ENCODE measurements at regions not wholly inside any gene's neighbourhood (a gene's known extent, or its start where the extent isn't known, plus 50 kb on each side); places are given as distances from the start of the nearest gene placed in this dataset.

DNA sequence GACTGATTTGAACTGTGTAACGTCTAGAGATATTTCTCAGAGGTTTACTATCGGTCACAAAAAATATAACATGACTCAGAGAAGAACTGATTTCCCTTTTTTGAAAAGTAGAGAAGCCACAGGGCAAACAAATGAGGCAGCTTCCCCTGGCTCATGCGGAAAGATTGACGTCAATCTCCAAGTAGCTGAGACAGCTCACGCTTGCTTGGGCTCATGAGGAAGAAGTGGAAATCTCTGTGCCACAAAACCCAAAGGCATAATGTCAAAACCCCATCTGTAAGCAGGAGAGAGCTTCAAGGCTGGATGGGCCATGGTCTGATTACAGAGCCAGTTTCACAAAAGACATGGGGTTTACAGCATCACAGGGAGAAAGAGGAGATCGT is 188.1 kb downstream of the ARL4C start:
- Histone ChIP-seq H3K27me3 (ENCODE audit: insufficient read depth, low read length) (no peaks in the 10 kb centered on the region), H3K4me1 (ENCODE audit: insufficient read depth, low read length, severe bottlenecking) (peaks cover 30% of the 10 kb centered on the region), H3K9me2 (ENCODE audit: low read depth, low read length) (no peaks in the 10 kb centered on the region), H3K4me2 (ENCODE audit: low read length) (no peak overlapping the region), H3K36me3 (ENCODE audit: insufficient read depth, low read length) (no peaks in the 10 kb centered on the region), H4K20me1 (ENCODE audit: insufficient read depth, low read length) (no peaks in the 10 kb centered on the region), H3K9me3 (ENCODE audit: low read length) (no peaks in the 10 kb centered on the region), H3K79me2 (ENCODE audit: insufficient read depth, low read length) (no peaks in the 10 kb centered on the region), H3K4me3 (ENCODE audit: low read depth, low read length, poor library complexity, severe bottlenecking) (no peak overlapping the region), H3K27ac (ENCODE audit: low read depth, low read length, poor library complexity, severe bottlenecking) (peak overlapping the region; percentile 77), H3F3A (ENCODE audit: insufficient read depth, low read length) (no peaks in the 10 kb centered on the region), H2AFZ (ENCODE audit: low read length) (no peak overlapping the region), H3K9ac (ENCODE audit: low read length) (no peak overlapping the region)
- no peak for TF ChIP-seq EZH2 (IDR thresholded peaks at IDR 0.05; ENCODE audit: borderline replicate concordance, low read length)
- TF ChIP-seq, protein P1, sequence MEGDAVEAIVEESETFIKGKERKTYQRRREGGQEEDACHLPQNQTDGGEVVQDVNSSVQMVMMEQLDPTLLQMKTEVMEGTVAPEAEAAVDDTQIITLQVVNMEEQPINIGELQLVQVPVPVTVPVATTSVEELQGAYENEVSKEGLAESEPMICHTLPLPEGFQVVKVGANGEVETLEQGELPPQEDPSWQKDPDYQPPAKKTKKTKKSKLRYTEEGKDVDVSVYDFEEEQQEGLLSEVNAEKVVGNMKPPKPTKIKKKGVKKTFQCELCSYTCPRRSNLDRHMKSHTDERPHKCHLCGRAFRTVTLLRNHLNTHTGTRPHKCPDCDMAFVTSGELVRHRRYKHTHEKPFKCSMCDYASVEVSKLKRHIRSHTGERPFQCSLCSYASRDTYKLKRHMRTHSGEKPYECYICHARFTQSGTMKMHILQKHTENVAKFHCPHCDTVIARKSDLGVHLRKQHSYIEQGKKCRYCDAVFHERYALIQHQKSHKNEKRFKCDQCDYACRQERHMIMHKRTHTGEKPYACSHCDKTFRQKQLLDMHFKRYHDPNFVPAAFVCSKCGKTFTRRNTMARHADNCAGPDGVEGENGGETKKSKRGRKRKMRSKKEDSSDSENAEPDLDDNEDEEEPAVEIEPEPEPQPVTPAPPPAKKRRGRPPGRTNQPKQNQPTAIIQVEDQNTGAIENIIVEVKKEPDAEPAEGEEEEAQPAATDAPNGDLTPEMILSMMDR (IDR thresholded peaks at IDR 0.05; ENCODE audit: low read length) = no peak

DNA sequence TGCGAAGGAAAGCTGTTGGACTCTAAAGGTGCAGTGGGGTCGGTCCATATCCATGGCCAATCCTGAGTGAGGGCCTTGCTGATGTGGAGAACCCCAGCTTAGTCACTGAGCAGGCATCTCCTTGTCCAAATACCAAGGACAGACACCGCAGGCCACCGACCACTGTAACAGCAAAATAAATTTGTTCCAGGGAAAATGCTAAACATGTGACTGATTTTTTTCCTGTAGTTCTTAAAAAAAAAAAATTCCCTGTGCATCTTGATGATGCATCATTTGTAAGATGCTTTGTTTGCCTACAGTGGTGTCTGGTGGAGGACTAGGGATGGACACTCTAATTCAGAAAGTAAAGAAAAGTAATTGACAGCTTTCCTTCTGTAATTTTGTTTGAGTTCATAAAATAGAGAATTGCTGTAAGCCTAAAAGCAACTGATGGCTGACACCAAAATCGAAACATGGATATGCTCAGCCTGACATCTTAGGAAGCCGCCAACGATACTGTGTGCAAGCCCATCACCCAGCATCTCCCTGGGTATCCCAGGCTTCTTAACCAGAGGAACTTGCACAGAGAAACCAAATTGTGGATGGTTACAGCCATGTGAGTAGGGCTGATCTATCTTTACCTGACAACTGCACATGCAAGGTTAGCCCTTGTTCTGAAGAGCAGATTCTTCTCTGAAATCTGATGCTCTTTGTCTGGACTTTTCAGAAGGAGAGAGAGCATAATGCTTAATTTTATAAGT is 188.6 kb downstream of the ARL4C start:
- Histone ChIP-seq H4K20me1 (ENCODE audit: insufficient read depth, low read length) (no peaks in the 10 kb centered on the region), H3K4me1 (ENCODE audit: insufficient read depth, low read length, severe bottlenecking) (peaks cover 31% of the 10 kb centered on the region), H3K4me3 (ENCODE audit: low read depth, low read length, poor library complexity, severe bottlenecking) (no peak overlapping the region), H3K79me2 (ENCODE audit: insufficient read depth, low read length) (no peaks in the 10 kb centered on the region), H3K36me3 (ENCODE audit: insufficient read depth, low read length) (no peaks in the 10 kb centered on the region), H3K4me2 (ENCODE audit: low read length) (no peak overlapping the region), H2AFZ (ENCODE audit: low read length) (no peak overlapping the region), H3F3A (ENCODE audit: insufficient read depth, low read length) (no peaks in the 10 kb centered on the region), H3K27ac (ENCODE audit: low read depth, low read length, poor library complexity, severe bottlenecking) (peak overlapping the region; percentile 77), H3K9ac (ENCODE audit: low read length) (no peak overlapping the region), H3K9me2 (ENCODE audit: low read depth, low read length) (no peaks in the 10 kb centered on the region), H3K27me3 (ENCODE audit: insufficient read depth, low read length) (no peaks in the 10 kb centered on the region), H3K9me3 (ENCODE audit: low read length) (no peaks in the 10 kb centered on the region)
- no peak for TF ChIP-seq EZH2 (IDR thresholded peaks at IDR 0.05; ENCODE audit: borderline replicate concordance, low read length)
- TF ChIP-seq, protein P1 (IDR thresholded peaks at IDR 0.05; ENCODE audit: low read length) = no peak

DNA sequence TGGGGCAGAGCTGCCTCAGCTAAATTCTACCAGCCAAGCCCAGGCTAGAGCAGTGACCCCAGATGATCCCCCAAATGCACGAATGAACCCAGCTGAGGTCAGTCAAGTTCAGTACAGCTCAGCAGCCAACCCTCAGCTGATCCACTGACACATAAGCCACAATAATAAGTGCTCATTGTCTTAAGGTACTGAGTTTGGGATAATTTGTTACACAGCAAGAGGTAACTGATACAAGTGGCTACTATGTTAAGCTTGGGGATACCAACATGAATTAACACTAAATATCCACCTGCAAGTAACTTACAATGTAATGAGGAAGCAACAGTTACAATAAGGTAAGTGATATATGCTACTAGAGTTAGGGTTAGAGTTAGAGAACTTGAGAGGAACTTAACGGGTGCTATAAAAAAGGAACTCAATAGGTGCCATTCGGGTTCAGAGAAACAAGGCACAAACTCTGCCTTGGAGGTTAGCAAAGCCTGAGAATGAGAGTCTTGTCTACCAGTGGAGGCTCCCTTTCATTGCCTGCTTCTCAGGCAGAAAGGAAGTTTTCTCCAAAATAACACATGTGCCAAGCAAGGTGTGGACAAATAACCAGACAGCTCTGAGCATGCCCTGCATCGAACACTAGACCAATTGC is 189.4 kb downstream of the ARL4C start:
- Histone ChIP-seq H3F3A (ENCODE audit: insufficient read depth, low read length) (no peaks in the 10 kb centered on the region), H3K27ac (ENCODE audit: low read depth, low read length, poor library complexity, severe bottlenecking) (peak overlapping the region; percentile 77), H3K79me2 (ENCODE audit: insufficient read depth, low read length) (no peaks in the 10 kb centered on the region), H3K4me2 (ENCODE audit: low read length) (no peak overlapping the region), H3K4me3 (ENCODE audit: low read depth, low read length, poor library complexity, severe bottlenecking) (no peak overlapping the region), H3K36me3 (ENCODE audit: insufficient read depth, low read length) (no peaks in the 10 kb centered on the region), H3K9me3 (ENCODE audit: low read length) (no peaks in the 10 kb centered on the region), H3K9ac (ENCODE audit: low read length) (no peak overlapping the region), H4K20me1 (ENCODE audit: insufficient read depth, low read length) (no peaks in the 10 kb centered on the region), H2AFZ (ENCODE audit: low read length) (no peak overlapping the region), H3K27me3 (ENCODE audit: insufficient read depth, low read length) (no peaks in the 10 kb centered on the region), H3K9me2 (ENCODE audit: low read depth, low read length) (no peaks in the 10 kb centered on the region), H3K4me1 (ENCODE audit: insufficient read depth, low read length, severe bottlenecking) (peaks cover 39% of the 10 kb centered on the region)
- no peak for TF ChIP-seq EZH2 (IDR thresholded peaks at IDR 0.05; ENCODE audit: borderline replicate concordance, low read length)
- TF ChIP-seq, protein P1 (IDR thresholded peaks at IDR 0.05; ENCODE audit: low read length) = no peak
